Activated T-cell treated with anti-CD3 and anti-CD28 coated beads for 24 hours (primary cell): ENCODE measurements at regions not wholly inside any gene's neighbourhood (a gene's known extent, or its start where the extent isn't known, plus 50 kb on each side); places are given as distances from the start of the nearest gene placed in this dataset.
"Not testable (repeated sequence)": the region's sequence is repeated elsewhere in the genome, so short reads cannot be mapped to it uniquely, and the experiment has no call there.

Source experiments
- DNase-seq: peaks from one replicate; pipeline ENCODE4 v3.0.0-alpha.2; 2020; ENCODE audit warnings: low read depth

- no peak for DNase-seq
Measured at GRCh38 chr5:99019254-99019653, 90.4 kb upstream of the CHD1 start.

GRCh38 chr5:99010294-99010693 lies 81.5 kb upstream of the CHD1 start:
- no peak for DNase-seq

GRCh38 chr5:99008009-99008408 lies 79.2 kb upstream of the CHD1 start:
- not testable (repeated sequence) for DNase-seq

GRCh38 chr5:99005506-99005905 lies 76.7 kb upstream of the CHD1 start:
- DNase-seq, result no peak

- no peak for DNase-seq
Measured at GRCh38 chr5:99004960-99005359, 76.2 kb upstream of the CHD1 start.

- no peak for DNase-seq
Measured at GRCh38 chr5:99000876-99001275, 72.1 kb upstream of the CHD1 start.

GRCh38 chr5:99000221-99000620 lies 71.4 kb upstream of the CHD1 start:
- DNase-seq, result no peak

- no peak for DNase-seq
Measured at GRCh38 chr5:98999631-99000030, 70.8 kb upstream of the CHD1 start.

GRCh38 chr5:98997000-98997399 lies 68.2 kb upstream of the CHD1 start:
- no peak for DNase-seq

- DNase-seq, result no peak
Measured at GRCh38 chr5:98994611-98995010, 65.8 kb upstream of the CHD1 start.

GRCh38 chr5:98993512-98993911 lies 64.7 kb upstream of the CHD1 start:
- DNase-seq, result no peak

- no peak for DNase-seq
Measured at GRCh38 chr5:98992552-98992951, 63.7 kb upstream of the CHD1 start.

GRCh38 chr5:98989727-98990126 lies 60.9 kb upstream of the CHD1 start:
- DNase-seq, result no peak

- DNase-seq, result no peak
Measured at GRCh38 chr5:98986587-98986986, 57.8 kb upstream of the CHD1 start.

- DNase-seq, result no peak
Measured at GRCh38 chr5:98982880-98983279, 54.1 kb upstream of the CHD1 start.
